NCI-H146 treated with DMSO at 0.1 percent for 48 hours (cell line): ENCODE measurements at regions not wholly inside any gene's neighbourhood (a gene's known extent, or its start where the extent isn't known, plus 50 kb on each side); places are given as distances from the start of the nearest gene placed in this dataset.
"Not testable (repeated sequence)": the region's sequence is repeated elsewhere in the genome, so short reads cannot be mapped to it uniquely, and the experiment has no call there.

Experiments
- DNase-seq: peaks from one replicate; lab custom pipeline; 2025; ENCODE audit not compliant: unreplicated experiment; lab: John Stamatoyannopoulos, UW

DNA sequence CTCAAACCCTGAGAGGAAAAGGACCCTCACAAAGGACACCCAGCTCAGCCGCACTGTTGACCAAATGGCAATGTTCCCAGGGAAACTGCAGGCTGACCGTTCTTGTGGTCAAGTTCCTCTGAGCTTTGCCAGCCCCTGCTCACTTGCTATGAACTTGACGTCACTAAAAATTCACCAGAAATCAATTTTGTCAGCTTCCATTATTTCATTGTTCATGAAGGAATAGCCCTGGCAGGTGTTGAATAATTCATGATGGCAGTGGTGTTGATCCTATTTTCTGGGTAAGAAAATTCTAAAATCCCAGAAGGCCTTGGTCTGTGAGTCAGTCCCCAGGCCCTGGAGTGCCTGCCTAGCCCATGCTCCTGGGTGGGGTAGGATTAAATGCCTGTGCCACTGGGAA is 318.9 kb downstream of the ZNF326 start:
- DNase-seq = no peak

DNA sequence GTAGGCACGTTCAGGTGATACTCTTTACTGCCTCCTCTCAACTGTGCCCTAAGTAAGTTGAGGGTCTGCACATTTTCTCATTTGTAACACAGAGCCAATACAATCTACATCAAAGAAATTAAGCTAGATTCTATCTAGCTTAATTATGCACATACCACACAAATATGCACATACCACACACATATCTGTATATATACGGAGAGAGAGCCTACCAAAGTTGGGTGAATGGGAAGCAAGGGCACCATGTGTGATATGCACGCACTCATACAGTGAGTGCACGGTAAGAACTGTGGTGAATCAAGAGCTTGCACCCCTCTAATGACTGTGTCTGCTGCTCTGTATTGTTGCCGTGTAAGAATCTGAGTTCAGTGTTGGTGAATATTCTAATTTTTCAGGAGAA is 314.9 kb downstream of the ZNF326 start:
- DNase-seq = no peak

DNA sequence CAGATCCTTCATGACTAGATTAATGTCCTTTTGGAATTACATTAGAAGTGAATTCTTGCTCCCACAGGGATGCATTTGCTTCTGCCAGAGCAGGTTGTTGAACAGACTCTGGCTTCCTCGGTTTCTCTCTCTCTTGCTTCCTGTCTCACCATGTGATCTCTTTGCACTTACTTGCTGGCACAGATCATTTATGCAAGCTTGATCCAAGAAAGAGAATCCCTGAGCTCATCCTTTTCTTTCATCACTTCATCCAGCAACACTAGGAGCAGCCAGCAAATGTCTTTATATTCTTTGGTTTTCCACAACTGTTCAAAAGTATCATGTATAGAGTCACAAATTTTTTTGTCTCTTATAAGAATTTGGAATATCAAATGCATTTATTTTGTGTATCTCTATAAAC is 313.5 kb downstream of the ZNF326 start:
- DNase-seq = no peak

DNA sequence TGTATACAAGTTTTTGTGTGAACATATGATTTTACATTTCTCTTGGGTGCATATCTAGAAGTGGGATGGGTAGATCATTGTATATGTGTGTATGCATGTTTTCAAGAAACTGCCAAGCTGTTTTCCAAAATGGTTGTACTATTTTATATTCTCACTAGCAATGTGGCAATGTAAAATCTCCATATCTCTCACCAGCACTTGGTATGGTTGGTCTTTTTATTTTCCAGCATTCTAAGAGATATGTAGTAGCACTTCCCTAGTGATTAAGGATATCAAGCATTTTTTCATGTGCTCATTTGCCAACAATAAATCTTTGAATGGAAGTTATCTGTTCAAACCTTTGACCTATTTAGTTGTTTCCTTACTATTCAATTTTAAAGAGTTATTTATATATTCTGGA is 310.7 kb downstream of the ZNF326 start:
- DNase-seq = no peak

DNA sequence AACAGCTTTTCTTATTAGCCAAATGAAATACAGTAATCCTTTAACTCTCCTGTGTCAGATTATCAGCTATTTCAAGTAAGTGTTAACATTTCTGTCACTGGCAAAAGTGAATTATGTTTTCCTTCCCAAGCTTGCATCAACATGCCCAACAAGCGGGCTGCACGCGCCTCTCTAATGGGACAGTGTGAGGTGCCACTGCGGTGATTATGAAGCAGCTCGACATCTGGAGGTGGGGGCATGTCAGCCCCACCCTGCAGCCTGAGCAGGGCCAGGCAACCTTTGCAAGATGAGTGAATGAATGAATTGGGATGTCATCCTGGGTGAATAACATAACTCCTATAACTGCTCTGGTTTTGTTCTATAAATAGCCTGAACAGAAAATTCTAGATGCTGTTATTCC is 301.4 kb downstream of the ZNF326 start:
- DNase-seq = no peak

DNA sequence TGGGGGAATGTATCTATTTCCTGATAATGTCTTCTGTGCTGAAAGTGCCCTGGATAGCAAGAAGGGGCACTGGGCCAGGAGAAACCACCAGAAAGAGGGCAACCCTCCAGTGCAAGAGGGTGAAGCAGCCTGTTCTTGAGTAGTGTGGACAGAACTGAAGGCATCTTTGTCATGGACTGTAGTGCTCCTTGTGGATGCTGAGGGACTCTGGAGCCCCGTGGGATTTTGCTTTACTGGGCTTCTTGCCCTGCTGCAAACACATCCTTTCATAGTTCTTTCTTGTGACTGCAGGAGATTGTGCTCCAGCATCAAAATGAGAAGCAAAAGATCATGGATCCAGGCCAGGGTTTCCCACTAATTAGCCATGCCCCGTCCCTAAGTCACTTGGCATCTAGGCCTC is 300.6 kb downstream of the ZNF326 start:
- no peak for DNase-seq

DNA sequence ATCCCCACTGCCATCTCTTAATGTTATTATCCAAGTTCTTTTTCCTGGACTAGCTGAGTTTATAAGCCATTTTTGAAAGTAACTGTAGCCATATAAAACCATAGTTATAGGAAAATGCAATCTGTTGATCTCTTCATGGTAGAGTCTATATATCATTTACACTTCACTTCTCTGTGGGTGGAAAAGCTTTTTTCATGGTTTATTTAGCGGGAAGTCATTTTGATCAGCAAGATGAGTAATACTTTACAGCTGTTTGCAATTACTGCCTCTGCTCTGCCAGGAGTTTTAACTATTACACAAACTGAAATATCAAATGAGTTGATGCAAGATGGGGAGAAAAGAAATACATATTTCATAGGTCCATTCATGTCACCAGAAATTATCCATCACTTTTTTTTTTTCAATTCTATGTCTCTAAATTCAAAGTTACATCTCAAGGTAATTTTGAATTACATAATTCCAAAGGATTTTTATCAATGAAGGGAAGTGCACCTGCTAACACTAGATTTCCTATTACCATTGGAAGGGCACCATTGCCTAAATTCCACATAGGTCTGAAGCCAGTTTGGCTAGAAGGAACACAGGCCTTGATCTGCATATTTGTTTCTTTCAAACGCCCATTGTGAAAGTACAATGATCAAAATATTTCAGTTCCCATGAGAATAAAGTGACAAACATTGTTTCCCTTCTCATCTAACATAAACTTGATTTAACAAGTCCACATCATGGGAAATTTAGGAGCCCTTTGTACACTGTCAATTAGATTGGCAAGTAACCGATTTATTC is 296.7 kb downstream of the ZNF326 start:
- no peak for DNase-seq

DNA sequence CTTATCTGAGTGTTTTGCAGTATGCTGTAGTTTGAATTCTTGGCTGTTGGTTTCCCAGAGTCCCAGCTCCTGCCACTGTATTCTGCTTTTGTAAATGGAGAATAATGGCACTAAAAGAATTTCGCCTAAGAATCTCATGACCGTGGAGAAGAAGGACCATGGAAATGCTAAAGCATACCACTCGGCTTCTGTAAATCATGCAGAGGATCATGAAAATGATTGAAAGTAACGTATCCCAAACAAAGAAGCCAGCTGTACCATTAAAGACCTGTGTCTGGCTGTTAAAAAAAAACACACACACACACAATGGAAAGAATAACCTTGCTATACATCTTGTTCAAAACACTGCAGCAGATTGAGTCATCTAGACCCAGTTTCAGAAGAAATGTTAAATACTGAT is 287.9 kb downstream of the ZNF326 start:
- DNase-seq = no peak

DNA sequence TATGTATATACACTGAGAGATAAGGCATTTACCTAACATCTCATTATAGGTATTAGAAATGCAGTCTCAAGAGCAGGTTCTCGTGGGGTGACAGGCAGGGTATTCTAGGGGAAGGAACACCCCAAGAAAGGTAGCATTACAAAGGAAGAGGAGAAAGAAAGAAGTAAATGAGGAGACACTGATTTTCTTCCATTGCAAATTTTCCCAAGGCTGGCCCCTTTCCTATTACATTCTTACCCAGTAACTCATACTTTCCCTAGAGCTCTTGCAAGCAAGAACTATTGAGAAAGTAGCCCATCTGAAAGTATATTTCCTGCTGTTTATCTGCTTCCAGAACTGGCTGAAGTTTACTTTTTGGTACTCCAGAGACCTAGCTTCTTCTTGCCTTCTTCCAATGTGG is 287.0 kb downstream of the ZNF326 start:
- DNase-seq = not testable (repeated sequence)

DNA sequence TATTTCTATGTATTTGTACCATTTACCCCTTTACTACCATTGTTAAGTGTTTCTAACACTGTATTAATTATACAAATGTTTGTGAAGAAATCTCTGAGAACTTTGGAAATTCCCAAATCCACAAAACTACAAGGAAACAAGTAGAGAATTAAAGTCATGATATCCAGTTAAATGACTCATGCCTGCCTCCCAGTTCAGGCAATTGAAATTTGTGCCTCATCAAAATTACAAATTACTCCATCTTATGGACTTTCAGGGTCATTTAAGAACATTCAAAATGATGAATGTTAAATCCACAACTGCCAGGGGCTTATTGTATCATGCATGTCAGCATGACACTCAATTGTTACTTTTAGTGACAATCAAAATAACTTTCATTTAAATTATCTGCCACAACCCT is 282.4 kb downstream of the ZNF326 start:
- DNase-seq = no peak

DNA sequence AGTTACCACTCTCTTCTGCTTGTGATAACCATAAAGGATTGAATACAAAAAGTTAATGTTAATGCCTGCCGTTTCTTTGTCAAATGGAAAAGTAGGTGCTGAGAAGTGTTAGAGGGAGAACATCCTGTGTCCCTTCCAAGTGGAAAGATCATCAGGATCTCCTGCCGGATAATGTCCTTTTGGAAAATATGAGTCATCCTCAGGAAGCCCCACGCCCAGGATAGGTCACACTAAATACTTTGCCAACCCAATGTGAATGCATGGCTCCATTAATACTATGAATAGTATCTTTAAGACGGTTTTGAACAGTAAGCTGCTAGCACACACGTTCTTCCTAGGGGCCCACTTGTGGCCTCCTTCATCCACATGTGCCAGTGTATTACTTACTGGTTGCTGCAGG is 279.5 kb downstream of the ZNF326 start:
- DNase-seq = no peak

DNA sequence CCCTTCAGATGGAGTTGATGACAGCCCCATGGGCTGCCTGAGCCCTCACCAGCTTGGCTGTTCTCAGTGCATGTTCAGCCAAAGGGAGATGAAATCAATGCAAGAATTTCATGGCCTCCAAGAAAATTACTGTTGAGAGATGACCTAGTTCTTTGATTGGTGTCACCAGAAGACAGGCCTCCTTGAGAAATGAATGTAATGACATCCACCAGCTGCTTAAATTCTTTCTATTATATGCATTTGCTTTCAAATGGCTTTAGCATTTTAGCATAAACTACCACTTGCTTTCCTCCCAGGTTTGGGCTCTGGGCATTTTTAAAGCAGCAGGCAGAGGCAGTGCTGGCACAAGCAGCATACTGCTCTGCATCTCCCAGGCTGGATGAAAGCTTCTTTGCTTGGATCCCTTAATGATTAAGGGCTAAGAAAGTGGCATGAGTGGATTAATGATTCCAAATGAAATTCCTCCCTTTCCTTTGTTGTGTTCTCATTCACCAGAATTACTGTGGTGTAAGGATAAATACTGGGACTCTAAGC is 278.4 kb downstream of the ZNF326 start:
- DNase-seq = no peak

DNA sequence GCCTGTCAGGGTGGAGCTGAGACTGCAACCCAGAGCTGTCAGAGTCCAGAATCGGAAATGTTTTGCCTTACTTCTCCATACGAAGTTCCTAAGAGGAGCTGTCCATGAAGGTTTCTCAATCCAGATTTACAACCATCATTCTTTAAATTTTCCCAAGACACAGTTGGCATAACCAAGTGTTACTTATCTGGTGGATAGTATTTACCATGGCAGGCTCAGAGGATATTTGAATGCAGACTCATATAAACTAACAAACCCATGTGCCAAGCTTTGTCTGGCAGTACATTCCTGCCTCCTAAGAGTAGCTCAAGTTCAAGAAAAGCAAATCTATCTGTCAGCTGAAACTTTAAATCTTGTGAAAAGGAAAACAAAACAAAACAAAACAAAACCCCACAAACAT is 267.9 kb downstream of the ZNF326 start:
- no peak for DNase-seq

DNA sequence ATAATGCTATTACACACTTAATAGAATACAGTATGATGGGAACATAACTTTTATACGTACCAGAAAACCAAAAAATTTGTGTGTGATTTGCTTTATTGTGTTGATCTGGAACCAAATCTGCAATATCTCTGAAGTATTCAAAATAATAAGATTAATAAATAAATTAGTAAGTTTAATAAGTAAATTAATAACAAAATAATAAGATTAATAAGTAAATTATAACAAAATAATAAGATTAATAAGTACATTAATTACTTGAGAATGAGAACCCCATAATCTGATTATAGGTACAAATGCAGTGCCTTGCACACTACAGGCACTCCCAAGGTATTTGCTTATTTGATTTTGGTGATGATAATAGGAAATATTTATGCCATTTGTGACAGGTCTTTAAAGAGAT is 267.4 kb downstream of the ZNF326 start:
- DNase-seq = no peak

DNA sequence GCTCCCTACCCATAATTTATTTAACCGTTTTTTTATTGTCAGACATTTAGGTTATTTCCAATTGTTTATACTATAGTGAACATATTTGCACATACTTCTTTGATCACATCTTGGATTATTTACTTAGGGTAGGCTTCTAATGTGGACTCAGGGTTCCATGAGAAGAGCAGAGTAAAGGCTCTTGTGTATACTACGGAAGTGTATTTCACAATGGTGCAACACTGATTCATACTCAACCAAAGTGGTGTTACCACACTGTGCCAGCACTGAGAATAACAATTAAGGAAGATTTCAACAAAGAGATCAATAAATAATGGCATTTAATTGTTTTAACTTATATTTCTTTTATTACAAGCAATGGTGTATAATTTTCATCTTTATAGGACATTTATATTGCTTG is 251.2 kb downstream of the ZNF326 start:
- no peak for DNase-seq

DNA sequence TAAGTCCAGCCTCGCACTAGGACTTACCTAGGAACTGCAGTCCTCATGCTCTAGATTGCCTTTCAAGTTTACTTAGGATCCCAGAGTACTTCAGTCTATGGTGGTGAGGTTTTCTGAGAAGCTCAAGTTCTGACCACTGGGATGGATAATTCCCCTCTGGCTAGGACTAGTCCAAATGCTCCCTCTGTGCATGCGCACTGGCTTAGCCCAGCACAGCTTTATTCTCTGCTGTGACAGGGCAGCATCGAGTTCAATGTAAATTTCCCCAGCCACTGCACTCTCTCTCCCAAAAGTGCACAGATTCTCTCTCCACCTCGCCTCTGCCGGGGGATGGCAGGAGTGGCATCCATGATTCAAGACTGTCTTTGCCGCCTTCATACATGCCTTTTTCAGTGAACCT is 241.6 kb downstream of the ZNF326 start:
- no peak for DNase-seq

DNA sequence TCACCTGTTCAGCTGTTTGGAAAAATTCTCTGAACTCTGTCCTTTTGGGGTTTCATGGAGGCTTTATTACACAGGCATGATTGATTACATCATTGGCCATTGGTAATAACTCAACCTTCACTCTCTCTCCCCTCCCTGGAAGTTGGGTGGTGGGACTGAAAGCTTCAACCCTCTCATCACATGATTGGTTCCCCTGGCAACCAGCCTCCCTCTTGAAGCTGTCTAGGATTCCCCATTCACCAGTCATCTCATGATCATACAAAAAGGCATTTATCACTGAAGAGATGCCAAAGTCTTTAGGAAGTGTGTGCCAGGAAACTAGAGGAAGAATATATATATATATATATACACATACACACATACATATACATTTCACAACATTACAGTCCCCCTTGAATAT is 228.5 kb downstream of the ZNF326 start:
- DNase-seq = no peak

DNA sequence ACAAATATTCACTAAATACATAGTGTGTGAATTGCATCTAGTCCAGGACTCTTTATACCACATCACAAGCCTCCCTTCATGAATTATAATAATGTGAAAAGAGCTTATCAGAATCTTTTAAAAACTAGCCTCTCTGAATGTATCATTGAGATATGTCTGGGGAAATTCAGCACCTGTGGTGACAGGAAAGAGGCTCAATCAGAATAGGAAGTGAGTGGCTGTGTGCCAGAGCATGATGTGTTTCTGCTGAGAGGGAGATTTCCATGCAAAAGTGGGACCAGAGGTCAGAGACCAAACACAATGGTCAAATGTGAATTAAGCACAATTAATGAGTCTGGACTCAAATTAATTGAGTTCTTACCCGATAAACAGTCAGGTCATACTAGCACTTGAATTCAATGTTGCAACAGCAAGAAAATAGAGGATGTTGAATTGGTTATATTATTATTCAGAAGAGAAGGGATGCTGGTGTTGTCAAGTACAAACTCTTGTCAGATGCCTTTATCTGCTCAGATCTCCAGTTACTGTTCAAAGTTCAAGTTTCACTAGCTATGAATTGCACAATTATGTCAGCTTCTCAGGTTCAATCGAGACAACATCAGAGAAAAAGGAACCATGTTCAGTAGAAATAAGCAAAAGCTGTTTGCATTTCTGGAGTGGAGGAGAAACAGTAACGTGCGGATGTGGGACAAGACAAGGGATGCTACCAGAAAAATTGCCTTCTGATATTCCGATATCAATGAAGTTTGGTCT is 226.2 kb downstream of the ZNF326 start:
- no peak for DNase-seq

DNA sequence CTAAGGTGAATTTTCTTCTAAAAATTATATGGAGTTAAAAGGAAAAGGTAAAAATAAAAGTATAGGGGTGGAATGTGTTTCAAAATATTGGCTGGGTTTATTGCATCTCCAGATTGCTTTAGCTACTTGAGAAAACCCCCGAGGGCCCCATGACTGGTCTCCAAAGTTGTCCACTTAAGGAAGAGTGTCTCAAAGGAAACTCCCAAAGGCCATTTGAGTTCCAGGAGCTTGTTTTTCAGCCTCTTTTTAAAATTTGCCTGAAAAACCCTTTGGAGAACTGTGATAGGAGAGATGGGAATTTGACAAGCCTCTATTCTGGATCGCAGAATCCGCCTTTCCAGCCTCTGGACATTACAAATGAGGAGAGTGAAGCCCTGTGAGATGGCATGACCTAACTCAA is 225.6 kb downstream of the ZNF326 start:
- no peak for DNase-seq

DNA sequence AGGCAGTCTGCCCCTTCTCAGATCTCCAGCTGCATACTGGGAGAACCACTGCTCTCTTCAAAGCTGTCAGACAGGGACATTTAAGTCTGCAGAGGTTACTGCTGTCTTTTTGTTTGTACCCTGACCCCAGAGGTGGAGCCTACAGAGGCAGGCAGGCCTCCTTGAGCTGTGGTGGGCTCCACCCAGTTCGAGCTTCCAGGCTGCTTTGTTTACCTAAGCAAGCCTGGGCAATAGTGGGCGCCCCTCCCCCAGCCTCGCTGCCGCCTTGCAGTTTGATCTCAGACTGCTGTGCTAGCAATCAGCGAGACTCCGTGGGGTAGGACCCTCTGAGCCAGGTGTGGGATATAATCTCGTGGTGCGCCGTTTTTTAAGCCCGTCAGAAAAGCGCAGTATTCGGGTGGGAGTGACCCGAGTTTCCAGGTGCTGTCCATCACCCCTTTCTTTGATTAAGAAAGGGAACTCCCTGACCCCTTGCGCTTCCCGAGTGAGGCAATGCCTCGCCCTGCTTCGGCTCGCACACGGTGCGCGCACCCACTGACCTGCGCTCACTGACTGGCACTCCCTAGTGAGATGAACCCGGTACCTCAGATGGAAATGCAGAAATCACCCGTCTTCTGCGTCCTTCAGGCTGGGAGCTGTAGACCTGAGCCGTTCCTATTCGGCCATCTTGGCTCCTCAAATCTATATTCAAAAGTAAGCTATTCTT is 224.4 kb downstream of the ZNF326 start:
- DNase-seq = not testable (repeated sequence)

DNA sequence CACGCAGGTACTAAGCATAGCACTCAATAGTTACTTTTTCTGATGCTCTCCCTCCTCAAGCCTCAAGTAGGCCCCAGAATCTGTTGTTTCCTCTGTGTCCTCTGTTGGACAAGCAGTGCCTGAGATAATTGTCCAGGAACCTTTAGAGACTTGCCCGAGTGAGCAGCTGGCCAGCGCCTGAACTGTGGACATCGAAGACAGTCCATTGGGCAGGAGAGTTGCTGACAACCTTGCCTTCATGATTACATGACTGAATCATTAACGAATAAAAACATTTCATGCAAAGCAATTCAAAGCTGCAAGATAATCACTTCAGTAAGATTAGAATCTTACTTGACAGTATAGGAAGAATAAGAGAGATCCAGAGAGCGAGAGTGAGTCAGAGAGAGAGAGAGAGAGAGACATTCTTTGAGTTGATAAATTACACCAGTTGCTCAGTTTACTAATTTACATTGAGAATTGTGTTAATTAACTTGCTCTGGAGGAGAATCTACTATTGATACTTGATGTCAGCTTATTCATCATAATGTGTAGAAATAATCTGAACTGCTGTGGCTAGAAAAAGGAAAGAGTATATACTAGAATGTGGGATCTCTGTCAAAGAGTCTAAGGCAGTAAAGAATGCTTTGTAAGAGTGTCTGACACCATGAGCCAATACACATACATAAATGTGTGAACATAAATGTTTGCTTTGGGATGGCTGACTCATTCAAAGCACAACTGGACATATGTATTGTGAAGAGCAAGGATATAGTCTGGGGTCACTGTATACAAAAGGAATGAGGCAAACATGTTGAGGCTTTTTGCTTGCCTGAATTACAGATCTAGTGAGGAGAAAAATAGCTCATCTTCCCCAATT is 216.0 kb downstream of the ZNF326 start:
- DNase-seq = no peak
